ENCODE measurements at regions not wholly inside any gene's neighbourhood (a gene's known extent, or its start where the extent isn't known, plus 50 kb on each side); places are given as distances from the start of the nearest gene placed in this dataset.
"Not testable (repeated sequence)": the region's sequence is repeated elsewhere in the genome, so short reads cannot be mapped to it uniquely, and the experiment has no call there.

- intact Hi-C loops (cut with DNase I) = loop anchor here (10.0 kb wide), 1 partner anchor 117 kb away; no protein-coding TSS in a partner anchor
- peak in 41 of 42 donors; percentile 40 to 87 (median 72) for DNase-seq
Measured at GRCh38 chr2:131801745-131802350, 274.2 kb downstream of the CCDC74A start.

- intact Hi-C loops (cut with DNase I) = loop anchor here (10.0 kb wide), 1 partner anchor 118 kb away; no protein-coding TSS in a partner anchor
- peak; percentile 35 to 93 (median 80) for DNase-seq
Measured at GRCh38 chr2:131802351-131802836, 274.7 kb downstream of the CCDC74A start.

GRCh38 chr2:131803237-131803636, 275.5 kb downstream of the CCDC74A start:
- intact Hi-C loops (cut with DNase I) = loop anchor here (10.0 kb wide), 1 partner anchor 118 kb away; no protein-coding TSS in a partner anchor
- DNase-seq = not testable (repeated sequence)

GRCh38 chr2:131812605-131813004, 284.9 kb downstream of the CCDC74A start:
- intact Hi-C loops (cut with DNase I) = not testable (repeated sequence)
- DNase-seq = peak in 1 of 42 donors; percentile 3

- intact Hi-C loops (cut with DNase I) = not testable (repeated sequence)
- peak in 1 of 42 donors; percentile 15 for DNase-seq
Measured at GRCh38 chr2:131813378-131813777, 285.7 kb downstream of the CCDC74A start.

GRCh38 chr2:131818267-131818973, 290.7 kb downstream of the CCDC74A start:
- intact Hi-C loops (cut with DNase I) = not testable (repeated sequence)
- DNase-seq = peak in 1 of 42 donors; percentile 25

GRCh38 chr2:131822237-131822721, 294.6 kb downstream of the CCDC74A start:
- intact Hi-C loops (cut with DNase I) = not testable (repeated sequence)
- peak in 1 of 42 donors; percentile 26 for DNase-seq

- DNase-seq = peak in 1 of 42 donors; percentile 8
- intact Hi-C loops (cut with DNase I) = not testable (repeated sequence)
Measured at GRCh38 chr2:131823058-131823457, 295.4 kb downstream of the CCDC74A start.

GRCh38 chr2:131824986-131825385, 297.3 kb downstream of the CCDC74A start:
- intact Hi-C loops (cut with DNase I) = not testable (repeated sequence)

GRCh38 chr2:131827481-131828163, 299.9 kb downstream of the CCDC74A start:
- intact Hi-C loops (cut with DNase I) = no loop called here
- DNase-seq = no peak

More at GRCh38 chr2:131824986-131825385, 297.3 kb downstream of the CCDC74A start:
- not testable (repeated sequence) for DNase-seq

- DNase-seq = no peak
- intact Hi-C loops (cut with DNase I) = no loop called here
Measured at GRCh38 chr2:131828164-131828561, 300.5 kb downstream of the CCDC74A start.

GRCh38 chr2:131828633-131829455, 301.2 kb downstream of the CCDC74A start:
- intact Hi-C loops (cut with DNase I); DNase-seq: not testable (repeated sequence)

GRCh38 chr2:131829456-131830241, 302.0 kb downstream of the CCDC74A start:
- DNase-seq; intact Hi-C loops (cut with DNase I): not testable (repeated sequence)

- DNase-seq; intact Hi-C loops (cut with DNase I): not testable (repeated sequence)
Measured at GRCh38 chr2:131830242-131830945, 302.7 kb downstream of the CCDC74A start.

- DNase-seq; intact Hi-C loops (cut with DNase I): not testable (repeated sequence)
Measured at GRCh38 chr2:131830946-131831310, 303.2 kb downstream of the CCDC74A start.

GRCh38 chr2:131831450-131832208, 303.9 kb downstream of the CCDC74A start:
- intact Hi-C loops (cut with DNase I) = not testable (repeated sequence)
- peak in 34 of 42 donors; percentile 15 to 77 (median 53) for DNase-seq

Measured in head of caudate nucleus (tissue), 42 donors.